NB4 (cell line): ENCODE measurements at regions not wholly inside any gene's neighbourhood (a gene's known extent, or its start where the extent isn't known, plus 50 kb on each side); places are given as distances from the start of the nearest gene placed in this dataset.

Experiments used
- DNase-seq: peaks from one replicate; pipeline ENCODE4 v3.0.0; 2010; ENCODE audit warnings: low read depth
- H3K4me3 ChIP-seq: one replicate; pipeline ENCODE4 v1.5.1; 2011; ENCODE audit warnings: mild to moderate bottlenecking, low read depth, low read length, moderate library complexity
- MYC ChIP-seq: IDR thresholded peaks from 2 replicates; pipeline ENCODE4 v1.6.1; 2011; ENCODE audit warnings: low read depth, low read length
- POLR2A ChIP-seq: IDR thresholded peaks from 2 replicates; pipeline ENCODE4 v1.6.1; 2011; ENCODE audit warnings: mild to moderate bottlenecking; ENCODE audit not compliant: insufficient read length; ENCODE audit errors: extremely low read depth
- TF ChIP-seq, protein P1 (sequence below): IDR thresholded peaks from 2 replicates; pipeline ENCODE4 v1.6.1; 2011; ENCODE audit warnings: low read depth, low read length
- TF ChIP-seq, protein P2 (sequence below): IDR thresholded peaks from one replicate; pipeline ENCODE4 v1.5.1; 2012; ENCODE audit warnings: low read depth, low read length

DNA sequence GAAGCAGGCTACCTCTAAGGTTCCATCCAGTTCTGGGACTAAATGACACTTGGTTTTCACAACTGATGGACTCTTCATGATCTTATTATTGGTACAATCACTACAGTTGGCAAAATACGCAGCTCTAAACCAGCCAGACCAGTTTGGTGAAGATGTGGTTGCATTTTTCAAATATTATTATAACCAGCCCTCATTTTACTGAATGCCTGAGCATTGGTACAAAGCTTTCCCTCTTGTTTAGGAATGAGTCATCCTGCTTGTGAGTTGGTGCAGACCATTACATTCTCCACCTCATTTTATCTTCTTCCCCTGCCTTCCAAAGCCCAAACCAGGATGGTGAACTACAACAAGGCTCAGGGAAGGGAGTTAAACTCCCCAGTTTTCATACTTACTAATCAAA, 223.1 kb downstream of the KDR start:
- no peak for DNase-seq
- TF ChIP-seq MYC (no peak), POLR2A (no peak)
- TF ChIP-seq, protein P1, sequence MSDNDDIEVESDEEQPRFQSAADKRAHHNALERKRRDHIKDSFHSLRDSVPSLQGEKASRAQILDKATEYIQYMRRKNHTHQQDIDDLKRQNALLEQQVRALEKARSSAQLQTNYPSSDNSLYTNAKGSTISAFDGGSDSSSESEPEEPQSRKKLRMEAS = no peak
- TF ChIP-seq, protein P2, sequence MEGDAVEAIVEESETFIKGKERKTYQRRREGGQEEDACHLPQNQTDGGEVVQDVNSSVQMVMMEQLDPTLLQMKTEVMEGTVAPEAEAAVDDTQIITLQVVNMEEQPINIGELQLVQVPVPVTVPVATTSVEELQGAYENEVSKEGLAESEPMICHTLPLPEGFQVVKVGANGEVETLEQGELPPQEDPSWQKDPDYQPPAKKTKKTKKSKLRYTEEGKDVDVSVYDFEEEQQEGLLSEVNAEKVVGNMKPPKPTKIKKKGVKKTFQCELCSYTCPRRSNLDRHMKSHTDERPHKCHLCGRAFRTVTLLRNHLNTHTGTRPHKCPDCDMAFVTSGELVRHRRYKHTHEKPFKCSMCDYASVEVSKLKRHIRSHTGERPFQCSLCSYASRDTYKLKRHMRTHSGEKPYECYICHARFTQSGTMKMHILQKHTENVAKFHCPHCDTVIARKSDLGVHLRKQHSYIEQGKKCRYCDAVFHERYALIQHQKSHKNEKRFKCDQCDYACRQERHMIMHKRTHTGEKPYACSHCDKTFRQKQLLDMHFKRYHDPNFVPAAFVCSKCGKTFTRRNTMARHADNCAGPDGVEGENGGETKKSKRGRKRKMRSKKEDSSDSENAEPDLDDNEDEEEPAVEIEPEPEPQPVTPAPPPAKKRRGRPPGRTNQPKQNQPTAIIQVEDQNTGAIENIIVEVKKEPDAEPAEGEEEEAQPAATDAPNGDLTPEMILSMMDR = no peak
- H3K4me3 ChIP-seq = no peak overlapping the region

DNA sequence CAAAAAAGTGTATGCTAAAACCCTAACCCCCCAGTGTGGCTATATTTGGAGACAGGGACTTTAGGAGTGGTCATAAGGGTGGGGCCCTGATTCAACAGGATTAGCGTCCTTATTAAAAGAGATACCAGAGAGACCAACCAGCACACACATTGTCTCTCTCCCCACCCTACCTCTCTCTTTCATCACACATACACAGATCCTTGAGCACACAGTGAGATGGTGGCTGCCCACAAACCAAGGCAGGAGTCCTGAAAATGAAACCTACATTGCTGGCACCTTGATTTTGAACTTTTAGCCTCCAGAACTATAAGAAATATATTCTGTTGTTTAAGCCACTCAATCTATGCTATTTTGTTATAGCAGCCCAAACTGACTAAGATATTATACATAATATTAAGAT, 224.2 kb downstream of the KDR start:
- TF ChIP-seq, protein P2 = no peak
- TF ChIP-seq, protein P1 = no peak
- TF ChIP-seq POLR2A (no peak), MYC (no peak)
- H3K4me3 ChIP-seq = no peak overlapping the region
- no peak for DNase-seq

DNA sequence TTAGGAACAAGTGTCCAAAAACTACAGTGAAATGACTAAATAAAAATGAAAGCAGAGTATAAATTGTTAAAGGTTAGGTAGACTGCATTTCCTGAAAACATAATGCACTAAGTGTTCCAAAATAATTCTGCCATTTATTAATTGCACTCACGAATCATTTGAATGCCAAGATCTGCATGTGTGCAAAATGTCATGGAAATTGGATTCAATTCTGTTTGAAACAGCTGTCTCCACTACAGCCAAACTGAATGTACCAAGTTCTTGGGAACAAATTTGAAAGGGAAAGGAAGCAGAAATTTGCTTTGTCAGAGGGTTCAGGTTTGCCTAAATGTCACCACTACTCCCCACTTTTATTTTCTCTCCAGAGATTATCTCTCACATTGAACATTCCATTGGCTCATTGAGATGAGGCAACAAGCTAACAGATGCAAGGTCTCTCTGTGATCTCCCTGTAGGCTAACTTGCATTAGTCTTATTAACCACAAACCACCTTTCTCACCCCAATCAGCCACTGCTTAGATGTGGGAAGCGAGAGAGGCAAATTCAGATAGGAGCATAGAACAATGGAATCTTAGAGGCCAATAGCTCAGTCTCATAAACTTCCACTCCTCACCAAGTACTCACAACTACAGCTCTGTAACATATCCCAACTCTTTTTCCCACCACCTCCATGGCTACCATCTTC, 226.6 kb downstream of the KDR start:
- TF ChIP-seq MYC (no peak), POLR2A (no peak)
- TF ChIP-seq, protein P1 = no peak
- TF ChIP-seq, protein P2 = no peak
- no peak for DNase-seq
- no peak overlapping the region for H3K4me3 ChIP-seq

DNA sequence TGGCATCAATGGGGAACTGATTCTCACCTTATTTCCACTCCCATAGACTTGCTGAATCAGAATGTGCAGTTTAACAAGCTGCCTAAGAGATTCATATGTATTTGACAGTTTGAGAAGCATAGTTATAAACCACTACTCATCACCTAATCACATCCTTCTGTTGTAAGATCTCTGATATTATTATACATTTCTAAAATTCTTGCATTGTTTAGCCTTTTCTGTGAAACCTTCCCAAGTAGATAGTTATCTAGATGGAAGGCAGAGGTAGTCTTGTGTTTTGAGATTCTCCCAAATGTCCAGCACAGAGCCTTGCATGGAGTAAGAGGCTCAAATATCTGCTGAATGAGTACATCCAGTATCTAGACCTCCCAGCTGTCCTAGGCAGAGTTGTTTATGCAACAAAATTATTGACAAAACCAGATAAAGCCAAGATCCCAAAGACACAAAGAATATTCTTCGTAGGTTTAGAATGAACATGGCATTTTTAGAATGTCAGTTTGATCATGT, 227.3 kb downstream of the KDR start:
- no peak overlapping the region for H3K4me3 ChIP-seq
- no peak for DNase-seq
- TF ChIP-seq, protein P1 = no peak
- TF ChIP-seq POLR2A (no peak), MYC (no peak)
- TF ChIP-seq, protein P2 = no peak

DNA sequence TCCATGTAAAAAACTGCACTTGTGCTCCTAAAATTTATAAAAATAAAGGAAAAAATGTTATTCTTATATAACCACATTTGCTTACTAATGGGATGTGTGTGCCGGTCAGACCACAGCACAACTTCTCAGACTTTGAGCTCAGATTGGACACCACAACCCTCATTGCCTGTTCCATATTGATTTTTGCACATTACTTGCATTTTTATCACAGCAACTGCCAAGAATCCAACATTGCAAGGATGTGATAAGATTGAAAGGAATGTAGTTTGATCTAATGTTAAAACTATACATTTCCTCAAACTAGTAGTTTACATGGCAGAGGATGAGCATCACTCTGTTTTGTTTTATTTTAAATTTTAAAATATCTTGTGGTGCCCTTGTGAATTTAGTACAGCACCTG, 227.8 kb downstream of the KDR start:
- DNase-seq = no peak
- TF ChIP-seq POLR2A = no peak
- no peak for TF ChIP-seq MYC
- H3K4me3 ChIP-seq = no peak overlapping the region

DNA sequence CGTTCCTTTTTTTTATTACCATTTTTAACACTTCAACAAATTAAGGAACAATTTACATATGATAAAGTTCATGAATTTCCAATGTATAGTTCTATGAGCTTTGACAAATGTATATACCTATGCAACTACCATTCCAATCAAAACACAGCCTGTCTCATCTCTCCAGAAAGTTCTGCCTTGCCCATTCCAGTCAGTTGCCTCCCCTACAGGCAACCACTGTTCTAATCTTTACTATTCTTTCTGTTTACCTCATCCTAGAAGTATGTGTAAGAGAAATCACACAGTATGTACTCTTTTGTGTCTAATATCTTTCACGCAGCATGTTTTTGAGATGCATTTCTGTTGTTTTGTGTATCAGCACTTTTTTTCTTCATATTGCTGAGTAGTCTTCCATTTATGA, 224.9 kb downstream of the KIT start:
- TF ChIP-seq, protein P2 = no peak
- TF ChIP-seq, protein P1 = no peak
- no peak for TF ChIP-seq POLR2A
- TF ChIP-seq MYC = no peak
- no peak overlapping the region for H3K4me3 ChIP-seq
- DNase-seq = no peak
